GM12878 (cell line): ENCODE measurements at regions not wholly inside any gene's neighbourhood (a gene's known extent, or its start where the extent isn't known, plus 50 kb on each side); places are given as distances from the start of the nearest gene placed in this dataset.
"Not testable (repeated sequence)": the region's sequence is repeated elsewhere in the genome, so short reads cannot be mapped to it uniquely, and the experiment has no call there.

Experiments used
- NRF1 ChIP-seq: conservative IDR thresholded peaks from 2 replicates; pipeline ENCODE4 v1.6.1; 2011; ENCODE audit warnings: mild to moderate bottlenecking, low read depth, low read length, improper control_type of control experiment
- TF ChIP-seq, protein P1 (sequence below), 3 experiments: IDR thresholded peaks in 2 of 3; conservative IDR thresholded peaks in 1 of 3; 2 replicates each; pipeline ENCODE4 v1.5.1; 2011; ENCODE audit warnings: low read depth in 3 of 3, low read length in 3 of 3, mild to moderate bottlenecking in 3 of 3, control low read depth in 2 of 3, moderate library complexity in 2 of 3, inconsistent platforms in 1 of 3, mixed read lengths in 1 of 3; ENCODE audit not compliant: control insufficient read depth in 2 of 3, insufficient read depth in 1 of 3; ENCODE audit errors: extremely low read depth in 1 of 3

GRCh38 chr9:40946228-40946627 is 182.3 kb downstream of the FOXD4L6 start:
- TF ChIP-seq, protein P1, sequence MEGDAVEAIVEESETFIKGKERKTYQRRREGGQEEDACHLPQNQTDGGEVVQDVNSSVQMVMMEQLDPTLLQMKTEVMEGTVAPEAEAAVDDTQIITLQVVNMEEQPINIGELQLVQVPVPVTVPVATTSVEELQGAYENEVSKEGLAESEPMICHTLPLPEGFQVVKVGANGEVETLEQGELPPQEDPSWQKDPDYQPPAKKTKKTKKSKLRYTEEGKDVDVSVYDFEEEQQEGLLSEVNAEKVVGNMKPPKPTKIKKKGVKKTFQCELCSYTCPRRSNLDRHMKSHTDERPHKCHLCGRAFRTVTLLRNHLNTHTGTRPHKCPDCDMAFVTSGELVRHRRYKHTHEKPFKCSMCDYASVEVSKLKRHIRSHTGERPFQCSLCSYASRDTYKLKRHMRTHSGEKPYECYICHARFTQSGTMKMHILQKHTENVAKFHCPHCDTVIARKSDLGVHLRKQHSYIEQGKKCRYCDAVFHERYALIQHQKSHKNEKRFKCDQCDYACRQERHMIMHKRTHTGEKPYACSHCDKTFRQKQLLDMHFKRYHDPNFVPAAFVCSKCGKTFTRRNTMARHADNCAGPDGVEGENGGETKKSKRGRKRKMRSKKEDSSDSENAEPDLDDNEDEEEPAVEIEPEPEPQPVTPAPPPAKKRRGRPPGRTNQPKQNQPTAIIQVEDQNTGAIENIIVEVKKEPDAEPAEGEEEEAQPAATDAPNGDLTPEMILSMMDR (IDR thresholded peaks at IDR 0.05 in 2 of 3, conservative IDR thresholded peaks at IDR 0.05 in 1 of 3; ENCODE audit: control insufficient read depth in 2 of 3, extremely low read depth in 1 of 3, insufficient read depth in 1 of 3, low read depth in 3 of 3, low read length in 3 of 3), result not testable (repeated sequence)
- not testable (repeated sequence) for TF ChIP-seq NRF1
